T-helper 17 cell (primary cell): ENCODE measurements at regions not wholly inside any gene's neighbourhood (a gene's known extent, or its start where the extent isn't known, plus 50 kb on each side); places are given as distances from the start of the nearest gene placed in this dataset.
A peak's percentile ranks its signal among the peaks of the same experiment; 100 is the strongest.

Experiments
- ATAC-seq: fragments of 150-1000 bp; cut with Tn5 transposase; 2 replicates; pipeline ENCODE4 v1.10.0; 2021; ENCODE audit warnings: mild to moderate bottlenecking, moderate library complexity
- DNase-seq, 3 donors: peaks; one replicate each; pipeline versions ENCODE4 v3.0.0 to v3.0.0-alpha.2; 2020 to 2021
- H3K9me3 ChIP-seq: one replicate; pipeline ENCODE4 v1.7.0; 2013; ENCODE audit warnings: low read length, mild to moderate bottlenecking; ENCODE audit not compliant: control insufficient read depth, poor library complexity, severe bottlenecking
- H3K27ac Mint-ChIP-seq: one replicate; pipeline ENCODE4 v1.8.0; 2022; ENCODE audit warnings: mild to moderate bottlenecking, moderate library complexity, mixed read lengths
- H3K27me3 Mint-ChIP-seq: one replicate; pipeline ENCODE4 v1.8.0; 2022; ENCODE audit warnings: mixed read lengths
- H3K36me3 Mint-ChIP-seq: one replicate; pipeline ENCODE4 v1.8.0; 2022; ENCODE audit warnings: low read depth, mixed read lengths
- H3K4me1 Mint-ChIP-seq: one replicate; pipeline ENCODE4 v1.8.0; 2022; ENCODE audit warnings: mild to moderate bottlenecking, mixed read lengths
- H3K4me3 Mint-ChIP-seq: one replicate; pipeline ENCODE4 v1.8.0; 2022; ENCODE audit warnings: mild to moderate bottlenecking, moderate library complexity, mixed read lengths

GRCh38 chr1:116819081-116819480 is 64.9 kb downstream of the CD2 start:
- no peak overlapping the region for H3K27ac Mint-ChIP-seq
- no peaks in the 10 kb centered on the region for H3K27me3 Mint-ChIP-seq
- no peak for DNase-seq
- no peak overlapping the region for H3K4me3 Mint-ChIP-seq
- peaks cover 17% of the 10 kb centered on the region for H3K4me1 Mint-ChIP-seq
- H3K9me3 ChIP-seq: no peaks in the 10 kb centered on the region
- H3K36me3 Mint-ChIP-seq: peaks cover under 1% of the 10 kb centered on the region
- no peak for ATAC-seq

- H3K4me1 Mint-ChIP-seq: peaks cover 13% of the 10 kb centered on the region
- no peak overlapping the region for H3K4me3 Mint-ChIP-seq
- no peak overlapping the region for H3K27ac Mint-ChIP-seq
- DNase-seq: no peak
- no peaks in the 10 kb centered on the region for H3K9me3 ChIP-seq
- no peaks in the 10 kb centered on the region for H3K27me3 Mint-ChIP-seq
- H3K36me3 Mint-ChIP-seq: no peaks in the 10 kb centered on the region
- ATAC-seq: no peak
These were observed 66.1 kb downstream of the CD2 start for GRCh38 chr1:116820369-116820768.

DNA sequence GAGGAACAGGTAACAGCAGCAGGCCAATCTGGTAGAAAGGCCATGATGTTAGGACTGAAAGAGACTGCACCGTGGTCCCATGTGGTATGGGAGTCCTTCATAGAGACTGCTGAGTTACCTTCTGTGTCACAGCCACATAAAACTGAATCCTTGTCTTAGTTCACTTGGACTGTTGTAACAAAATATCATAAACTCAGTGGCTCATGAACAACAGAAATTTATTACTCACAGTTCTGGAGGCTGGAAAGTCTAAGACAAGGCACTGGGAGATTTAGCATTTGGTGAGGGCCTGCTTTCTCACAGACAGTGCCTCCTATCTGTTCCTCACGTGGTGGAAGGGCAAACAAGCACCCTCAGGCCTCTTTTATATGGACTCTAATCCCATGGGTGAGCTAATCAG is 67.5 kb downstream of the CD2 start:
- no peaks in the 10 kb centered on the region for H3K9me3 ChIP-seq
- DNase-seq: no peak
- Mint-ChIP-seq H3K4me1 (peaks cover 17% of the 10 kb centered on the region), H3K27me3 (no peaks in the 10 kb centered on the region), H3K27ac (no peak overlapping the region), H3K36me3 (no peaks in the 10 kb centered on the region), H3K4me3 (no peak overlapping the region)
- ATAC-seq: no peak

DNA sequence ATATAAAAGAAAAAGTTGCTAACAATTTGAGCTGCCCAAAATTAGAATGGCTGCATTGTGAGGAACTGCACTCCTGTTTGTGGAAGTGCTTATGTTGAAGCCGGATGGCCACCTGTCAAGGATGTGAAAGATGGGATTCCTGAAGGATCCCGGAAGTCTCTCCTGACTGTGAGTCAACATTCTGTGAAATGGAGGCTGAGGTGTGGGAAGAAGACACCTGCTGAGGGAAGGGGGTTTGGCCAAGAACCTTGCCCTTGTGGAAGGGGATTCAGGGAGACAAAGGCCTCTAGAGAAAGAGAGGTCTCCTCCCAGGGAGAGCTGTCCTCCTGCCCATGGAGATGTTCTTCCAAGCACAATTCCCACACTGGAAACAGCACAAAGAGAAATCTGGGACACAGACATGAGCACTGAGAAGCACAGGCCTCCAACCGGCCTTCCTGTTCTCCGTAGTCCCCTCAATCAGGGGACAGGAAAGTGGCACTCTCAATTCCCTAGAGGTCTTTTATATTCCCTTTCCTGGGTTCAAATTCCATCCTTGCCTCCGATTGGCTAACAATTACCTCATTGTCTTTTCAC is 70.5 kb downstream of the CD2 start:
- H3K4me1 Mint-ChIP-seq: peaks cover 16% of the 10 kb centered on the region
- no peaks in the 10 kb centered on the region for H3K27me3 Mint-ChIP-seq
- no peaks in the 10 kb centered on the region for H3K36me3 Mint-ChIP-seq
- peak overlapping the region; percentile 80 for H3K27ac Mint-ChIP-seq
- ATAC-seq (no peak), DNase-seq (no peak)
- no peak overlapping the region for H3K4me3 Mint-ChIP-seq
- H3K9me3 ChIP-seq: no peaks in the 10 kb centered on the region

GRCh38 chr1:116825207-116825719 is 71.0 kb downstream of the CD2 start:
- H3K4me1 Mint-ChIP-seq: peaks cover 16% of the 10 kb centered on the region
- no peaks in the 10 kb centered on the region for H3K36me3 Mint-ChIP-seq
- no peaks in the 10 kb centered on the region for H3K9me3 ChIP-seq
- no peaks in the 10 kb centered on the region for H3K27me3 Mint-ChIP-seq
- H3K27ac Mint-ChIP-seq: peak overlapping the region; percentile 80
- DNase-seq: no peak
- H3K4me3 Mint-ChIP-seq: no peak overlapping the region
- no peak for ATAC-seq

DNA sequence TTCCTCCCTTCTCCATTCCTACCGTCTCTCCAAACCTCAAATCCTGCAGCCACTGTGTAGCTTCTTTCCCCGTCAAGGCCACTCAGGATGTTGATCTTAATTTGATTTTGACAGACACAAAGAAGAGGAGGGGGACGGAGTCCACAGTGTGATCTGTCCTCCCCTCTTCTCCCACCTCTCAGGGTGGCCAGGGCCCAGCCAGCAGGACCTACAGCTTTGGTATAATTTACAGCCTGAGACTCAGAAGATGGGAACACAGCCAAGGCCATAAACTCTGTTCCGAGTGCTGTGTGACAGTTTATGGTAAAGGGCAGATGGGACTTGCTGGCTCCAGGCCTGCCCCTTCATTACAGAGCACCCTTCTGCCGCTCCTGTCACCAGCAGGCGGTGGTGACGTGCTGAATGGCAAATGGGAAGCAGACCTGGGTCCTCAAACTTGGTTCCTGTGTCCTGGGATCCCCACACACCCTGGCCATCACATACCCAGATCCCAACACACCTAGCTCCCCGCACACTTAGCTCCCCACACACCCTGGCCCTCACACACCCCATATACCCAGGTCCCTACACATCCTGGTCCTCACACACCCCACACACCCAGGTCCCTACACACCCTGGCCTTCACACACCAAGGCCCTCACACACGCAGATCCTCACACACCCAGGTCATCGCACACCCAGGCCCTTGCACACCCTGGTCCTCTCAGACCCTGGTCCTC is 71.6 kb downstream of the CD2 start:
- DNase-seq (no peak), ATAC-seq (no peak)
- Mint-ChIP-seq H3K36me3 (no peaks in the 10 kb centered on the region), H3K27ac (peak overlapping the region; percentile 80), H3K4me1 (peaks cover 16% of the 10 kb centered on the region), H3K4me3 (no peak overlapping the region), H3K27me3 (no peaks in the 10 kb centered on the region)
- H3K9me3 ChIP-seq: no peaks in the 10 kb centered on the region

DNA sequence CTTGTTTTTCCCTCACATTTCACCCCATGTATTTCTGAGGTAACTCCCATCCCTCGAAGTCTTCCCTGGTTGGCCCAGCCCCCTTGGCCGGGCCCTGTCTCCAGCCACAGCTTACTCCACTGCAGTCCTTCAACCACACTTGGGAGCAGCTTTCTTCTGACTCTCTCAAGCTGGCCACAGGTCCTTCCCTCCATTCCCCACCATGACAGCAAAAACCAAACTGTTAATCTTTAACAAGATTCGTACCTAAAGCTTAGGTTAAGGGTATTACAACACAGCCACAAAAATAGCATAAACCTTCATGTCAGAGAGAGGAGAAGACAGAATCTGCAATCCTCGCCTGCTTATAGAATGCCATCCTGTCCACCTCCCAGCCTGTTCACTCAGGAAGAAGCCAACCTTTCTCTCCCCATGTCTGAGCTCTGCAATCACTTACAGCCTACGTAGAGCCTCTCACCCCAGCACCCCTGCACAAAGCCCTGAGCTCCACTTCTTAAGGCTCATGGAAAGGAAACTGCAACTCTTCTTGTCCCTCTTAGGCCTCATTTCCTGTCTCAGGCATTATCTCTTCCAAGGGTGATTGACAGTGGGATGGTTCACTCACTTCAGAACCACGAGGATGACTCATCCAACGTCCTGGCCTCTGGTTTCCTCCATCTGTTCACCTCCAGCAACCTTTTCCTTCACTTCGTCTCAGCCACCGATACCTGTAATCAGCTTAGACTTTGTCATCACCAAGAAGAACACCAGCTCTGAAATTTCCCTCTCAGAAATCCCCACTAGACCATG is 72.8 kb downstream of the CD2 start:
- Mint-ChIP-seq H3K27me3 (no peaks in the 10 kb centered on the region), H3K4me1 (peaks cover 16% of the 10 kb centered on the region), H3K4me3 (peak overlapping the region; percentile 16), H3K27ac (peak overlapping the region; percentile 80), H3K36me3 (no peaks in the 10 kb centered on the region)
- H3K9me3 ChIP-seq: no peaks in the 10 kb centered on the region
- no peak for DNase-seq
- peak; percentile 89 for ATAC-seq

GRCh38 chr1:116827607-116828105 is 73.4 kb downstream of the CD2 start:
- Mint-ChIP-seq H3K36me3 (no peaks in the 10 kb centered on the region), H3K27me3 (no peaks in the 10 kb centered on the region), H3K4me1 (peaks cover 16% of the 10 kb centered on the region), H3K4me3 (no peak overlapping the region), H3K27ac (peak overlapping the region; percentile 80)
- H3K9me3 ChIP-seq: no peaks in the 10 kb centered on the region
- DNase-seq (no peak), ATAC-seq (peak; percentile 15)

DNA sequence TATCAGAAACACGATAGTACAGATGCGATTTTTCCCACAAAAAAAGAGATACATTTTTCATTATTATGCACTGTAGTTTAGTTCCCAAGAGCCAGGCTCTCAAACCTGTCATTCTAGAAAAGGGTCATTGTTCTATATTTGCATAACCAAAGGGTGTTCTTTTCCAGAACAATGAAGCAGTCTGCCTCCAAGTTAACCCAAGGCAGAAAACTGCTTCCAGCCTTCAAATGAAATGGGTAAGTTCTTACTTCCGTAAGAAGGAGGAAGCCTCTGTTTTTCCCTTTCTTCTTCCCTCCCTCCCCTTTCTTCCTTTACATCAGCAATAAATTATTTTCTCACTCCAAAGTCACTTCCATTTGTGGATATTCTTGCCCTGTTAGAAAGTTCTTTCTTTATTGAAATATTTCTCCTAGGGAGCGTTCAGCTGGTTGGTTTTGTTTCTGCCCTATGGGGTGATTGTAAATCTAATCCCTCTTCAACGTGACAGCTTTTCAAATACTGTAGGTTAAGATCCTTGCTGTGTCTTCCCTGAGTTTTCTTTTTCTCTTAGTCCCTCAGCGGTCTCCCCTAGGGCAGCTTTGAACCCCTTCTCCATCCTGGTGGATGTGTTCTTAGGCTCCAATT is 77.3 kb upstream of the PTGFRN start:
- no peaks in the 10 kb centered on the region for H3K27me3 Mint-ChIP-seq
- H3K36me3 Mint-ChIP-seq: peaks cover 3% of the 10 kb centered on the region
- no peak overlapping the region for H3K4me3 Mint-ChIP-seq
- DNase-seq (no peak), ATAC-seq (no peak)
- H3K4me1 Mint-ChIP-seq: peaks cover 1% of the 10 kb centered on the region
- H3K9me3 ChIP-seq: no peaks in the 10 kb centered on the region
- no peak overlapping the region for H3K27ac Mint-ChIP-seq

GRCh38 chr1:116832932-116833578 is 76.7 kb upstream of the PTGFRN start:
- ATAC-seq (no peak), DNase-seq (no peak)
- no peak overlapping the region for H3K4me3 Mint-ChIP-seq
- no peaks in the 10 kb centered on the region for H3K27me3 Mint-ChIP-seq
- no peak overlapping the region for H3K27ac Mint-ChIP-seq
- H3K9me3 ChIP-seq: no peaks in the 10 kb centered on the region
- peaks cover 3% of the 10 kb centered on the region for H3K36me3 Mint-ChIP-seq
- no peaks in the 10 kb centered on the region for H3K4me1 Mint-ChIP-seq

- Mint-ChIP-seq H3K27me3 (no peaks in the 10 kb centered on the region), H3K4me1 (no peaks in the 10 kb centered on the region), H3K27ac (no peak overlapping the region), H3K4me3 (no peak overlapping the region), H3K36me3 (peaks cover 3% of the 10 kb centered on the region)
- H3K9me3 ChIP-seq: no peaks in the 10 kb centered on the region
- no peak for ATAC-seq
- no peak for DNase-seq
These were observed 76.0 kb upstream of the PTGFRN start for GRCh38 chr1:116833718-116834117.

DNA sequence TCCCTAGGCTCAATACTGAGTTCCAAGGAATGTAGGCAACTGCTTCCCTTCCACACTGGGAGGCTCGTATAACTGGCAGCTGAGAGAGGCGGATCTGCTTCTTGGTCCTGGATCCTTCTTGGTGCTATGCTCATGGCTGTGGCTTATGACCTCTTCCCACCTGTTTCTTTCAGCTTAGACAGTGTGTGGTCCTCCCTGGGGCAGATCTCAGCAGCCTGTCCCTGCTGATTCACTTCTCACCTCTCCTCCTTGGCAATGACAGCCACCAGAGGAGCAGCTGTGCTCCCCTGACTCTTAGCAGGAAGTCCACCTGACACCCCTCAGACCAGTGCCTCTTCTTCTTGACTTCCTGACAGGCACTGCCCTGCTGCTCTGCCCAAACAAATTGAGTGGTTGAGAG is 75.1 kb upstream of the PTGFRN start:
- no peaks in the 10 kb centered on the region for H3K9me3 ChIP-seq
- no peak overlapping the region for H3K4me3 Mint-ChIP-seq
- no peak overlapping the region for H3K27ac Mint-ChIP-seq
- DNase-seq (no peak), ATAC-seq (no peak)
- H3K27me3 Mint-ChIP-seq: no peaks in the 10 kb centered on the region
- no peaks in the 10 kb centered on the region for H3K4me1 Mint-ChIP-seq
- peaks cover 3% of the 10 kb centered on the region for H3K36me3 Mint-ChIP-seq

- H3K27me3 Mint-ChIP-seq: no peaks in the 10 kb centered on the region
- no peaks in the 10 kb centered on the region for H3K9me3 ChIP-seq
- ATAC-seq: no peak
- peaks cover 3% of the 10 kb centered on the region for H3K36me3 Mint-ChIP-seq
- H3K4me3 Mint-ChIP-seq: no peak overlapping the region
- no peaks in the 10 kb centered on the region for H3K4me1 Mint-ChIP-seq
- no peak for DNase-seq
- no peak overlapping the region for H3K27ac Mint-ChIP-seq
These were observed 74.6 kb upstream of the PTGFRN start for GRCh38 chr1:116835161-116835560.
